T47D (cell line): ENCODE measurements at regions not wholly inside any gene's neighbourhood (a gene's known extent, or its start where the extent isn't known, plus 50 kb on each side); places are given as distances from the start of the nearest gene placed in this dataset.

Source experiments
- DNase-seq, 2 experiments: peaks; one replicate each; pipeline versions ENCODE4 v3.0.0 to v3.0.0-alpha.2; 2011 to 2012; ENCODE audit warnings: low read depth in 1 of 2, low spot score in 1 of 2
- JUND ChIP-seq: IDR thresholded peaks from 2 replicates; pipeline ENCODE4 v1.6.1; 2012; ENCODE audit warnings: low read depth
- in situ Hi-C: cut with HindIII; loops from 2 replicates; pipeline ENCODE4 v1.10.0; 2016; ENCODE audit warnings: low sequenced_read_pairs, low pct_unique_long_range_greater_than_20kb

- DNase-seq = no peak
- in situ Hi-C loops = no loop called here
- TF ChIP-seq JUND = no peak
These were observed 361.9 kb upstream of the FSHR start for GRCh38 chr2:49515996-49516782.

GRCh38 chr2:49514201-49514600 lies 359.9 kb upstream of the FSHR start:
- DNase-seq = no peak
- no peak for TF ChIP-seq JUND
- in situ Hi-C loops = no loop called here

GRCh38 chr2:49490710-49491109 lies 336.4 kb upstream of the FSHR start:
- in situ Hi-C loops = no loop called here
- peak in 1 of 2 experiments; percentile 30 for DNase-seq

GRCh38 chr2:49487139-49487538 lies 332.8 kb upstream of the FSHR start:
- TF ChIP-seq JUND = no peak
- in situ Hi-C loops = no loop called here
- no peak for DNase-seq

More at GRCh38 chr2:49490710-49491109, 336.4 kb upstream of the FSHR start:
- TF ChIP-seq JUND = no peak

GRCh38 chr2:49480520-49480919 lies 326.2 kb upstream of the FSHR start:
- TF ChIP-seq JUND = no peak
- in situ Hi-C loops = no loop called here
- no peak for DNase-seq

- DNase-seq = no peak
- no peak for TF ChIP-seq JUND
- in situ Hi-C loops = no loop called here
These were observed 311.0 kb upstream of the FSHR start for GRCh38 chr2:49465157-49465831.

- in situ Hi-C loops = no loop called here
- no peak for DNase-seq
- no peak for TF ChIP-seq JUND
These were observed 305.1 kb upstream of the FSHR start for GRCh38 chr2:49459314-49459993.

- no peak for DNase-seq
- in situ Hi-C loops = no loop called here
- TF ChIP-seq JUND = no peak
These were observed 289.7 kb upstream of the FSHR start for GRCh38 chr2:49444005-49444404.

- in situ Hi-C loops = no loop called here
- no peak for TF ChIP-seq JUND
- DNase-seq = no peak
These were observed 272.7 kb upstream of the FSHR start for GRCh38 chr2:49426996-49427395.

- no peak for DNase-seq
- TF ChIP-seq JUND = no peak
- in situ Hi-C loops = no loop called here
These were observed 261.9 kb upstream of the FSHR start for GRCh38 chr2:49416252-49416651.

GRCh38 chr2:49404108-49404507 lies 249.8 kb upstream of the FSHR start:
- TF ChIP-seq JUND = no peak
- in situ Hi-C loops = no loop called here
- no peak for DNase-seq

GRCh38 chr2:49403637-49404036 lies 249.3 kb upstream of the FSHR start:
- in situ Hi-C loops = no loop called here
- TF ChIP-seq JUND = no peak

GRCh38 chr2:49379406-49379805 lies 225.1 kb upstream of the FSHR start:
- no peak for DNase-seq
- TF ChIP-seq JUND = no peak
- in situ Hi-C loops = no loop called here

More at GRCh38 chr2:49403637-49404036, 249.3 kb upstream of the FSHR start:
- no peak for DNase-seq
